ENCODE measurements at regions not wholly inside any gene's neighbourhood (a gene's known extent, or its start where the extent isn't known, plus 50 kb on each side); places are given as distances from the start of the nearest gene placed in this dataset.
"Not testable (repeated sequence)": the region's sequence is repeated elsewhere in the genome, so short reads cannot be mapped to it uniquely, and the experiment has no call there.

DNA sequence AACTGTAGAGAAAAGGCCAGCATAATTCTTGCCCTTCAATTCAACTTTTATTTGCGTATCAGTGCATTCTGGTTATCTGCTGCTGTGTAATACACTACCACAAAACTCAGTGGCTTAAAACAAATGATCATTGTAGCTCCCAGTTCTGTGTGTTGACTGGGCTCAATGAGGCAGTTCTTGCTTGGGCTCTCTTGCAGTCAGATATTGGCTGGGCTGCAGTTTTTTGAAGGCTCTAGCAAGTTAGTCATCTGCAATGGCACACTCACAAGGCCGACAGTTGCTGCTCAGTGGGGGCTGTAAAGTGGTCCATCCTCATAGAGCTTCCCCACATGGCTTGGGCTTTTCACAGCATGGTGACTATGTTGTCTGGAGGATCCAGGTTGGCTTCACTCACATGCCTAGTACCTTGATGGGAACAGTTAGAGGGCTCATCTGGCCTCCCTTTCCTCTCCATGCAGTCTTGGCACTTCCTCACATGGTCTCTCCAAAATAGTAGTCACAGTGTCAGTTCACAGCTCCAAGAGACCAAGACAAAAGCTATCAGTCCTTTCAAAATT is 110.6 kb upstream of the TNP1 start:
- no peak for ATAC-seq

DNA sequence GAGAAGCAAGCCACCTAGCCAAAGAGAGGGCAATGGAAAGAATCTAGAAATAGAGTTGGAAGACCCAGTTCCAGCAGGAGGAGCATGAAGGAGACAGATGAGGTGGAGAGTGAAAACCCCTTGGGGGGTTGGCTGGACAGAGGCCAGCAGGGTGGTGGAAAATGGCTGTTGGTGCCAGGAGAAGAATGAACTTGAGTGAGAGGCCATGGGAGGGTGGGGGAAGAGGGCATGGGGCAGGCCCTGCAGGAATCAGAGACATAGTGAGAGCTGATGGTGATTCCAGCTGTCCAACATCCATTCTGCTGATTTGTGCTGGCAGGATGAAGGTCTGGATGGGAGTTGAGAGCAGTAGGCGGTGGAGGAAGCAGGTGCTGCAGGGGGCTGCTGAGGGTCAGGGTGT is 108.0 kb upstream of the TNP1 start:
- no peak for ATAC-seq

DNA sequence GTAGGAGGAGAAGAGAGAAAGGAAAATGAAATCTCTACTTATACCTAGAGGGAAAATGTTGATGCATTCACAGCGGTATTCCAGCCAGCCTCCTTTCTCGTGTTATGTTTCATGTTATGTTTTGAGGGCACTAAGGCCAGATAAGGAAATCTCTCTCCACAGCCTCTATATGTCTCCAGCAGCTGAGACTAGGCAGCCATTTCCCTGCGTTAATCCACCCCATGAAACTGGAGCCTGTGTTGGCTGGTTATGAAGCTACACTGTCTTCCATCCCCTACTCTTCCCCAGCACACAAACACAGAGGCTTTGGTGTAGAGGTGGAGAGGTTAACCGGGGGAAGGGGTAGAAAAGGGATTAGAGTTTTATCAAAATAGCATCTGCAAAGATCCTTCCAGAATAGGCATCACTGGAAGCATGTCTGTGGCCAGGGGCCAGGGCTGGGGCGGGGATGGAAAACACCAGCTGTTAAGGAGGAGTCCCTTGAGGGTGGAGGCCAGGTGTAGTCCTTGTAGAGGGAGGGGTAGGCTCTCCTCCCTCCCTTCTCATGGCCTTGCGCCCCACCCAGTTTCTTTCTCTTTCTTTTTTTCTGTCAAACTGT is 100.9 kb upstream of the TNP1 start:
- ATAC-seq = no peak

DNA sequence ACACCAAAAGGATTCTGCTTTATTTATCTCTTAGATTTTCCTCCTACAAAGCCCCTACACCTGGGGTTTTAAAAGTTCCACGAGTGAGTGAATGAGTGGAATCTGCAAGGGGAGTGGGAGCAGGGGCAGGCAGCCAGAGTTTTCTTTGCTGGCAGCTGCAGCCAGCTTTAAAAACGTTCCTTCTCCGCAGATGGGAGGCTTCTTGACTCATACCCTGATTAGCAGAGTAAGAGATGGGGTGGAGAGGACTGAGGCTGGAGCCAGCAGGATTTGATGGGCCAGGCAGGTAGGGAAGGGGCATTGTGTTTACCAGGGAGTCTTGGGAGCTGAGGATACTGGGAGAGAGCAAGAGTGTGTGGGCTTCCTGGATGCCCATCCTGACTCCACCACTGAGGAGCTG is 99.6 kb upstream of the TNP1 start:
- no peak for ATAC-seq

DNA sequence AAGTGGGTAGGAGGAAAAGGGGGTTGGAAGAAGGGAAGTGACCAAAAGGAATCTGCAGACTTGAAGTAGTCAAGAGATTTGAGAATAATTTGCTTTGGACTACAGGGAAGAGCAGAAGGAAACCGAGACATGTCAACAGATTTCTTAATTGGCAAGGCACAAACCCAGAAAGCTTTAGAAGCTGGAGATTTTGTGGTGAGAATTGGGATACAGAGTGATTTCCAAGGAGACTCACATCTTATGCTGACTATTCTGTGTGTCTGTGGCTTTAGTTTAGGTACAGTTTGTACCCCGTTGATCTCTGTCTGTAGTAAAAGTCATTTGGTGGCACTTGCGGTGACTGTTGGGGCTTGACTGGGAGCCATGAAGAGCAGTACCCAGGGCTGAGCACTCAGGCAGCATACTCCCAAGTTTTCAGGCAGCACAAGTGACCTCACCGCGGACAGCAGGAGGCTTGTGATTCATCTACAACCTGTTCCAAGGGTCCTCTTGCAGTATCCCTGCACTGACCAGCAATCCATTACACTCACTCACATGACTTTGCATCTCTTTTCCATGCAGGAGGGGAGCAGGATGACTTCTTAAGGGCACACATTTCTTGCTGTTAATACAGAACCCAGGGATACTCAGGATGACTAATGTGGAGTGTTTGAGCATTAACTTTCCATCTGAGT is 97.1 kb upstream of the TNP1 start:
- no peak for ATAC-seq

DNA sequence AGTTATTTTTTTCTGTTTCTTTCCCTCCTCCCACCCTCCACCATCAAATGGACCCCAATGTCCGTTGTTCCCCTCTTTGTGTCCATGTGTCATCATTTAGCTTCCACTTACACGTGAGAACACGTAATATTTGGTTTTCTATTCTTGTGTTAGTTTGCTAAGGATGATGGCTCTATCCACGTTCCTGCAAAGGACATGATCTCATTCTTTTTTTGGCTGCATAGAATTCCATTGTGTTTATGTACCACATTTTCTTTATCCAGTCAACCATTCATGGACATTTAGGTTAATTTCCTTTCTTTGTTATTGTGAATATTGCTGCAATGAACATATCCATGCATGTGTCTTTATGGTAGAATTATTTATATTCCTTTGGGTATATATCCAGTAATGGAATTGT is 91.3 kb upstream of the TNP1 start:
- ATAC-seq = no peak

DNA sequence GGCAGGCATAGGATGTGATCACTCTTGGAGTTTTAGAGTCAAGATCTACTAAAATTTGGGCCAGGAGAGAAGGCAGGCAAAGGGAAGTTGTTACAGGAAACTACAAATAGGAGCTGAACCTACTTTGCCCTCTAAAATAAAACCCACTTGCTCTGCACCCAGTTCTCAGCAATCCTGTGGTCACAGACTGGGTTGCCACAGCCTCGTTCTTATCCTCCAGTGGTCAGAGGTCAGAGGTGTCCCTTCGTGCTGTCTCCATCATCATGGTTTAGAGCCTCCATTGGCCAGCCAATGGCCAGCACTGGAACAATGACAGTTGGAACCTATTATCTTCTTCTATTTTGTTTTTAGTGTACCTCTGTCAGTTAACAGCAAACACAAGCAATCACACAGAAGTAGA is 90.7 kb upstream of the TNP1 start:
- no peak for ATAC-seq

DNA sequence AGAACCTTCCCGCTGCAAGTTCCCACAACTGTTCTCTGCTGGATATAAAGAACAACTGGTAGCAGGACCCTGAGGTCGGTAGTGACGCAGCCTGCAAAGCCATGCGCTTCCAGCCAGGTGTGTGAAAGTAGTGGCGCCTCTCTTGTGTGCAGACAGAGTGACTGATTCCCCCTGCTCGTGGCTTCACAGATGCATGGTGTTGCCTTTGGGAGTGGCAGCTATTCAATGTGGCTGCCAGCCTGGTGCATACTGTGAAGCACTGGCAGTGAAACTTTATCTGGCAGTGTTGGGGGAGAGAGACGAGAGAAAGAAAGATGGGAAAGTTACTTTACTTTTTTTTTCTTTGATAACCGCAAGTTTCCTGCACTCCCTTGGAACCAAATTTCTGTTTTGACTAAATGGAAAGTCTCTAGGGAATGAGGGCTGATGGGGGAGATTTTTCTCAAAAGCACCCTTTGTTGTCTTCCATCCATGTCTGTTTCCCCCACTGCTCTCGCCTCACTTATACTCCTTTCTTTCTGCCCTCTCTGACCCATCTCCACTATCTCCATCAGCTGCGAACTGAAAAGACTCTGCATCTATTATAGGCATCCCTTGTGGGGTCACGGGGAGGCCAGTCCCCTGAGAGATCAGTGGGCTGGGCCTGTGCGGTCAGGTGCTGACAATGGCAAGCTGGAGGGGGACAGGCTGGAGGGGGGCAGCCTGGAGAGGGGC is 90.0 kb upstream of the TNP1 start:
- ATAC-seq = no peak

DNA sequence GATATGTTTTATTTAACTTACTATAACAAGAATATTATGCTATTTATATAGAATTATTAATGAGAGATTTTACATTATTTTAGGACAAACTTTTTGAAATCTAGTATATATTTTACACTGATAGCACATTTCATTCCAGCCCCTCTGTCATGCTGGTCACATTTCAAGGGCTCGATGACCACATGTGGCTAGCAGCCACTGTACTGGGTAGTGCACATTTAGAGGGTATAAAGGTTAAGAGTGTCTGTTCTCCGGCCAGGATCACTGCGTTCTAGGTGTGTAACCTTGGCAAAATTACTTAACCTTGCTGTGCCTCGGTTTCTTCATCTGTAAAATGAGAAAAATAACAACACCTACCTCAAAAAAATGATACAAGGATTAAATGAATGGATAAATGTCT is 87.2 kb upstream of the TNP1 start:
- ATAC-seq = no peak

DNA sequence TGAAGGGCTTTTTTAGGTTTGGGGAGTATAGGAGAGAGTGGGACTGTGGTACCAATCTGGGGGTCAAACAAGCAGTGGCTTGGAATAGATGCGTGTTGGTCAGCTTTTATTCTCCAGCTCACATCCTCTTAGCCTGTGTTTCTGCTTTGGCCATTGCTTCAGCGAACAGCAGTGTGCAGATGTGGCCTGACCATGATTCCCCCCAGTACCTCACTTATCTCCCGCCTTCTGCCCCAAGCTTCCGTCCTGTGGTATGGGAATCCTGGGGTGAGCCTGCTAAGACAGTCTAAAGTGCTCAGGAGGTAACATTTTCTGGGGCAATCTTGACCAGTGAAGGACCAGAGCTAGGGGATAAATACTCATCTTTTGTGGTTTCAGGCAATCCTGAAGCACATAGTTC is 84.9 kb upstream of the TNP1 start:
- ATAC-seq = no peak

DNA sequence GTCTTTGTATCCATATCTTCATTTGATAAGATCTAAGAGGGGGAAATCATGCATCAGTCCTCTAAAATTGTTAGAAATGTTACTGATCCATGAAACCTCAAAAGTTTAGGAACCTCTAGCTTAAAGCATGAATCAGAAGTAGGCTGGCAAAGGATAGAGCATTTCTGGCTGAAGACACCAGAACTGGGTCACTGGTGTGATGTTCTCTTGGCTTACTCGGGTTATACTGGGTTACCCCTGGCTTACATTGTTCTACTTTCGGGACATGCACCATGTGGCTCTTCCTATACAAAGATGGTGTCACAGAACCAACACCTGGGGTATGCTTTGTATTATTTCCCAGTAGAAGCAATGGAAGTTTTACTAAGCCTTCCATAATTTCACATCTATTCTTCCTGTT is 83.2 kb upstream of the TNP1 start:
- no peak for ATAC-seq

DNA sequence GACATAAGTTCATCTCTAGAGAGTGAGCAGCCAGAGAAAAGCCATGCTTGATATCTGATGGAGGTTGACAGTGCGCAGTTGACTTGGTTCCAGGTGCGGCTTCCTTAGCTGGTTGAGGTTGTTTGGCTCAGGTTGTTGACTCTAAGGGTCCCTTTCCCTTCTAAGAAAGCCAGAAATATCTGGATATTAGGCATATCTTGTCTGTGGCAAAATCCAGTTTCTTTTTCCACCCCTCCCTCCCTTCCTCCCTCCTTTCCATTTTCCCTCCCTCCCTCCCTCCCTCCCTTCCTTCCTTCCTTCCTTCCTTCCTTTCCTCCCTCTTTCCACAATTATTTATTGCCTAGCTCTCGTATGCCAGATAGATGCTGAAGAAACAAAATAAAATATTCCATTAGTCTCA is 82.6 kb upstream of the TNP1 start:
- ATAC-seq = no peak

DNA sequence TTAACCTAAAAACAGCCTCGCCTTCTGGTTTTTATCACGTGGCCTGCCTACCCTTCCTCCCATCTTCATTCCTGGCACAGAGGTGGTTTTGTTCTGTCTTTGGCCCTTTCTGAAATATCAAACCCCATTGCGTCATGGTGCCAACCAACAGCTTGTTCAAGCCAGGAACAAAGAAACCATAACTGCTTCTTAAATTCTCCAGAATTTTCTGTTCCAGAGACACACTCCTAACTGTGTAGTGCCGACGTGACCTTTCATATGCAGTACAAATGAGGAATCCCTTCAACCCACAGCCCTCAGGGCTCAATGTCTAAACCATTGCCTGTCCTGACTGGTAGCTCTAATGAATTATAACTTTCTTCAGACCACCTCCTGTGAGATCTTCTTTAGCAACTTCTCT is 82.2 kb upstream of the TNP1 start:
- ATAC-seq = no peak

DNA sequence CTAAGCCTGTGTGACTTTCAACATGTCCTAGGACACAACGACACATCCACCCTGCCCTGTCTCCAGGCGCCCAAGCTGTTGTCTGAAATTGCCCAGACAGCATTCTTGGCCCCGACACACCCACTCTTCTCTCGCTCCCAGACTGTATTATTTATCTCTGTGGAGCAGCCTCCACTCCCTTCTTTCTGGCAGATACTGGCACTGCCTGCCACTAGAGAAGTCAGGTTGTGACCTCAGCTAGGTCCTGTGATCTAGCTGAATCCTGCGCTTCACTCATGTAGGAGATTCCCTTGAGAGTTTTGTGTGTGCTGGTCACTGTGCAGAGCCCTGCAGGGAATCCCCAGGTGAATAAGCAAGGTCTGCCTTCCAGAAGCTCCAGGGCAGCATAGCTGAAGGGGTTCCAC is 77.1 kb upstream of the TNP1 start:
- no peak for ATAC-seq

DNA sequence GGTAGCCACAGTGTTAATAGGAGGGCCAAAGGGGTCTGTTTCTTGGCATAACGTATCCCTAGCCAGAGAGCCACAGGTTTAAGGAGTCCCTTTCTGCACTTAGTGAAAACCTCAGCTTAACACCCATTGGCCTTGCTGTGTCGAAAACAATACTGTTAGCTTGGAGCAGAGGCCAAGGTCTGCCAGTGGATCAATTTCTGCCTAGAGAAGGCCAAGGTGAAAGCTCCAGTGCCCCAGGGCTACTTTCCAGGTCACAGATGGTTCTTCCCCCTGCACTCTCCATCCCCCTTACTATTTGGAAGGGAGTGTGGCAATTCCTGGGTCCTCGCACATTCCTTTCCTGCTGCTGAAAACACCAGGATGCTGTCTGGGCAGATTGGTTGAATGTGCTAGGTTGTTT is 74.8 kb upstream of the TNP1 start:
- no peak for ATAC-seq

DNA sequence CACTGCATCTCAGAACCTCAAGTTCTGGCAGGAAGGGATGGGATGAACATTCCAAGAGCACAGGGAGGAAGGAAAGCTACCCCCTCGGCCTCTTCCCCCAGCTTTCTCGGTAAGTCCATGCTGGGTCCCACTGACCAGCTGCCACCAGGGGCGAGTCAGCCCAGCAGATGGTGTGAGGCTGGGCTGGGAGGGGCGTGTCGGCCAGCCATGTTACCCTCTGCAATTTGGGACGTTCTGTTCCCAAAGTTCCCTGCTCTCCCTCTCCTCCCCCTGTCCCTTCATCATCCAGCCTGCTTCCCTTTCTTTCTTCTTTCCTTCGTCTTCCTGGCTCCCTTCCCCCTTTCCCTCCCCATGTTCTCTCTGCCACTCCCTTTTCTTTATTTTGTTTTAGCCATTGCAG is 74.3 kb upstream of the TNP1 start:
- no peak for ATAC-seq

DNA sequence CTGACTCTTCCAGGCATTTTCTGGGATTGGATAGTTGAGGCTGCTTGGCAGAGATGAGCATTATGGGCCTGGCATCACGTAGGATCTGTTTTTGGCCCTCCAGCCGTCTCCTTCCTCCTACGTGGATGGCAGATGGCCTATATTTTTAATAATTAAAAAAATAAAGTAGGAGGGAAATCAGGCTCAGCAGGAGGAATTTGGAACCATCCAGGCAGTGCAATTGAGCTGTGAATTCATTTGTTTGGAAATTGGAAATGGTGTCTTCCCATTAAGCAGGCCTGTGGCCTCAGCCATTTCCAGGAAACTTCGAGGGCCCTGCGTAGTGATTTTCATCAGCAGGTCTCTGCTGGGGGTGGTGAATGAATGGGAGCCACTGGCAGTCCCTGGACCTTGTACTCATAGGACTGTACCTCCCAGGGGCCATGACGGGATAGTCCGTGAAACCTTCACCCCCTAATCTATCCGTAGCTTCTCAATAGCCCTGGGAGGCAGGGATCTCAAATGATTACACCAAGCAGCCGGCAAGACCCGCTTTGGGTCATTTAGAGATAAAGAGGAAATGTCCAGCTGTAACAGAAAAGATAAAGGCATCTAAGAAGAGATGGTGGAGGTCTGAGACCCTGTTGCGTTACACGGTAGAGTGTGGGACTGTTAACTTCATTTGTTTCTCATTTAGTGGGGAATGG is 73.1 kb upstream of the TNP1 start:
- ATAC-seq = no peak

DNA sequence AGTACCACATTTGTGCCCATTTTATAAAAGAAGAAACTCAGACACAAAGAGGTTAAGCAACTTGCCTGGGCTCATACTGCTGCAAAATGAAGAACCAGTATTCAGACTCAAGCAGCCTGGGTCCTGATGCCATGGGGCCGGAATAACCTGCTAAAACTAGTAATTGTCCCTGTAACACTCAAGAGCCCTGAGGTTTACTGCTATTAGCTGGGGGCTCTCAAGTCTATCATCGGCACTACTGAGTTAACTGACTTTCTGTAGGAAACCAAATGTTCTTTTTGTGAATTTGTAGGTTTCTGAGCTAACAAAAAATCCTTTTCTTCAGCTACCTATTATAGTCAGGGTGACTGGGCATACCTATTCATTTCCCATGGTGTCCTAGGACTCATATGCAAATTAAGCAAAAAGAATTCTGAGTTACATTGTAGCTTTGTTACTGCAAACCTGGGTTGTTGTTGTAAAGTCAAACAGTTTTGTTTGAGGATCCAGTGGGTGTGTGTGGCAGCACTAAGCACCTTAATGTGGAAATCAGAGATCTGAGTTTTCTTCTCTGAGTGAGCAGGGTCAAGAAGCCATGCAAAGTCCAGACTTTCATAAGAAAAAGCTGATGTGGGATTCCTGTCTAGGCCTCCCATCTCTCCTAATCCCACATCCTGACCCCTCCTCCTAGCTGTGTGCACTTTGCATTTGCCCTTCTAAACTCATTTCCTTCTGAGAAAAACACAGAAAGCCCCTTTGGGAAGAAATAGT is 72.4 kb upstream of the TNP1 start:
- no peak for ATAC-seq

DNA sequence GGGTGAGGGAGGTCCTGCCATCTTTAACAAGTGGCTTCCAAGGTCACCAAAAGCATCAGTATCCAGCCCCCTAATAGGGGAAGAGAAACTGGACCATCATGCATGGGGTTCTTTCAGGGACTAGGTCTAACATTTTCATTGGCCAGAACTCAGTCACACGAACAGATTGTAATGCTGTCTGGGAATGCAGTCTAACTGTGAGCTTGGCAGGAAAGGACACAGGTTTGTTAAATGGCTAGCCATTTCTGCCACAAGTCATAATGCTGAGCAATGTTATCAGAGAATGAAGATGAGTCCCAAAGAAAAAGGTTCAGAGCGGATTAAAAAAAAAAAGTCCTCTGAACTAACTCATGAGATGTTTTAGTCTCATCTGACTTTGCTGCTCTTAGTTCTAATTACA is 70.9 kb upstream of the TNP1 start:
- ATAC-seq = no peak

DNA sequence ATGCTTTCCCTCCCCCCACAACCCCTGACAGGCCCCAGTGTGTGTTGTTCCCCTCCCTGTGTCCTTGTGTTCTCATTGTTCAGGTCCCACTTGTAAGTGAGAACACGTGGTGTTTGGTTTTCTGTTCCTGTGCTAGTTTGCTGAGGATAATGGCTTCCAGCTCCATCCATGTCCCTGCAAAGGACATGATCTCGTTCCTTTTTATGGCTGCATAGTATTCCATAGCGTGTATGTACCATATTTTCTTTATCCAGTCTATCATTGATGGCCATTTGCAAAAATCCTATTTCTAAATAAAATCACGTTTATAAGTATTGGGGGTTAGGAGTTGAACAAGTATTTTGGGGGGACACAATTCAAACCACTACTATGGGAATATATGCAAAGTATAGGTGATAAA is 69.5 kb upstream of the TNP1 start:
- not testable (repeated sequence) for ATAC-seq

DNA sequence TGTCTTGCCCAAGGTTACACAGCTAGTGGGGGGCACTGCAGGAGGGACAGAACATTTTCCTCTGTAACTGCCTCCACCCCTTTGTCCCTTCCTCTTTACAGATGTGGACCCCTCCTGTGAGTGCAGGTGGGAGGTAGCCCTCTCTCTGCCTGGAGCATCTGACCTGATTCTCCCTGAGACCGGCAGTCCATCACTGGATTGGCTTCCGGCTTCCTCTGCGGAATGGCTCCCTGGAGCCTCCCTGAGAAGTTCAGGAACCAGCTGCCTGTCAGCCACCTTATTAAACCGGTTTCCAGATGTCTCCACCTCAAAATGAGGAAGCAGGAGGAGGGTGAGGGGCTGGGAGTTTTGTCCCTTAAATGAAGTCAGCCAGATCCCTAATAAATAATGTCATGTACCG is 67.3 kb upstream of the TNP1 start:
- ATAC-seq = no peak

DNA sequence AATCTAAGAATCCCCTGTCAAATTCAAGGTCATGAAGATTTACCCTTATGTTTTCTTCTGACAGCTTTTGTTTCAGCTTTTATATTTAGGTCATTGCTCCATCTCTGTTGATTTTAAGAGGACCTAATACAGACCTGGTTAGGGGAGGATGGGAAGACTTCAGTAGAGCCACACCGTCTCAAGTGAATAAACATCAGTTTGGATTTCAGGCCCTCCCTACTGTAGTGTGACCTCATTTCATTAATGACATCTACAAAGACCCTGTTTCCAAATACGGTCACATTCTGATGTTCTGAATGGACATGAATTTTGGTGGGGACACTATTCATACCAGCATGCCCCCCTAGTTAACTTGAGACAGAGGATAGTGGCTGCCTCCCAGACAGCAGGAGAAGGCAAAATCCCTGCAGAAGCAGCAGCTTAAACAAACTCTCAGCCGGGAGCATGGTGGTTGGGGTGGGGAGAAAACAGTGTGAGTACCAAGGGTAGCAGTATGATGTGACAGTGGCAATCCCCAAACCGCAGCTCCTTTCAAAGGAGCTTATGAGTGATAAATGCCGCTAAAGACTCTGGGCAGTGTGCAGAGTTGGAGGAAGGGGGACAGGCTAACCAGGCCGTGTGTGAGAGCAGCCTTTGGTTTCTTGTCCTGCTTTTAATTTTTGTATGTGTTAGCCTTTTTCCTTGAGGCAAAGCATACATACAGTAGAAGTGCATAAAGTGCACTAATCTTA is 65.9 kb upstream of the TNP1 start:
- ATAC-seq = no peak
